NCI-H1930 (cell line): ENCODE measurements at regions not wholly inside any gene's neighbourhood (a gene's known extent, or its start where the extent isn't known, plus 50 kb on each side); places are given as distances from the start of the nearest gene placed in this dataset.
"Not testable (repeated sequence)": the region's sequence is repeated elsewhere in the genome, so short reads cannot be mapped to it uniquely, and the experiment has no call there.

ENCODE experiments used
- DNase-seq, 2 experiments: peaks; one replicate each; lab custom pipeline; 2025; lab: John Stamatoyannopoulos, UW

DNA sequence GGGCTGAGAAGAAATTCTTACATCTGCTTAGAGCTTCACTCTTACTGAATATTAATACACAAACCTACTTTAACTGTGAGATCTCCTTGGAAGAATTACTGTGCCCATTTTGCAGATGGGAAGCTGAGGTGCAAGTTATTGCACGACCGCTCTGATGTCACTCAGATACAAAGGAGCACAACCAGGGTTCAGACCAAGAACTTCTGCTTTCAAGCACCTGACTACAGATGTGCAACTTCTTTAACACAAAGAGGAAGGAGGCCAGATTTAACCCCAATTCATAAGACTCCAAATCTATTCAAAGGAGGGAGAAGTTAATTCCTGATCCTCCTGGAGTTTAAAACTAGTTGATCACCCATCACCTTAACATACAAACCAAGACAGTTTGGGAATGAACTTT is 232.6 kb downstream of the VRK1 start:
- DNase-seq, result no peak

GRCh38 chr14:97031530-97031929 is 234.3 kb downstream of the VRK1 start:
- DNase-seq, result no peak

- DNase-seq, result no peak
Measured at GRCh38 chr14:97033556-97034081, 236.4 kb downstream of the VRK1 start.

DNA sequence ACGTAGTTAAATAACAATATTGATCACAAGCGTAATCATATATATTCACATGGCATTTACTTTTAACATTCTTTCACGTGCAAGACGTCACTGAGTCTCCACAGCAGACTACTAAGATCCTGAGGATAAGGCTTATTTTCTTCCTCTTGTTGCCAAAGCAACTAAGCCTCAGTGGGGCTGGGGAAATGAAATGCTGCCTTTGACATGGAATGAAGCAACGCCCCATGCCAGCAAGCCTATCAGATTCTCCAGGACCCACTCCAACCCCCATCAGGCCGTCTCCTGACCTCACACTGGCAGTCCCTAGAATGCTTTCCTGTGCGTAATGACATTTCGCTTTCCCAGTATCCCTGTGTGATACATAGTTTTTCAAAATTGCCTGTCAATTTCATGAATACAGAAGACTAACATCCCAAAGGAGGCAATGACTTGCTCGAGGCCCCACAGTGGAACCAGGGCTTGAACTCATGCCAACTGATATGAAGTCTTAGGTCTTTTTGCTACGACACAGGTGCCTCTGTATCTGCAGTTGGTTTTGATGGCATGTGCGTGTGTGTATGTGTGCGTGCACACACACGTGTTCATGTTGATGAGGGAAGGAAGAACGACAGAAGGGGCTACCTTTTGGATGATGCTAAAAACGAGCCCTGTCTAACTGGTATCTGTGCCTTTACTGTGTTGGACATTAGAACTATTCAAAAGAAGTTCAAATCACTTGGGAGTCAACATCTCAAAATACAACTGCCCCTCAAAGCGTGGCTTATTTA is 239.1 kb downstream of the VRK1 start:
- DNase-seq, result no peak

DNA sequence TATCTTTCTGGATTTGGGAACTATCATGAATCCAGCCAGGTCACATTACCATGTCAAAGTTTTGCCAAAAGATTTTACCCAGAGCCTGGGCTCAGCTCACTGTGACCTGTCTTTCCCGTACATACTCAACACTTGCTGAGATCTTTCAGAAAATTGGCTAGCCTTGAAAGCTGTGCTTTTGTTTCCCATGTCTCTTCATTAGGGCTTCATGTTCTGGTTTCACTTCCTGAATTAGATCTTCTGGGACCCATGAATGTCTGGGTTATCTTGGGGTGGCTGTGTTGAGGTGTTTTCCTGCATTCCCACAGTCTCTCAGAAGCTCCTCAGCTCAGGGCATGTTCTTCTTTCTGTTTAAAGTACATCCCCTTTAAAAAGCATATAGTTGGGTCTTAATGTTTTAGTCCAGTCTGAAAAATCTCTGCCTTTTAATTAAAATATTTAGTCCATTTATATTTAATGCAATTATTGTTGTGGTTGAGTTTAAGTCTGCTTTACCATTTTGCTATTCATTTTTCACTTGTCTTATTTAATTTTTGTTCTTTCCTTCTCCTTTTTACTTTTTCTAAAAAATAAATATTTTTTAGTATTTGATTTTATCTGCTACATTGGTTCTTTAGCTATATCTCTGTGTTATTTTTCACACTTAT is 242.7 kb downstream of the VRK1 start:
- no peak for DNase-seq

GRCh38 chr14:97046967-97047366 is 249.8 kb downstream of the VRK1 start:
- DNase-seq, result no peak

GRCh38 chr14:97052001-97052400 is 254.8 kb downstream of the VRK1 start:
- no peak for DNase-seq

- DNase-seq, result no peak
Measured at GRCh38 chr14:97053941-97054340, 256.8 kb downstream of the VRK1 start.

GRCh38 chr14:97055355-97055754 is 258.2 kb downstream of the VRK1 start:
- no peak for DNase-seq

GRCh38 chr14:97056086-97056485 is 258.9 kb downstream of the VRK1 start:
- no peak for DNase-seq

- DNase-seq, result no peak
Measured at GRCh38 chr14:97057238-97058073, 260.3 kb downstream of the VRK1 start.

DNA sequence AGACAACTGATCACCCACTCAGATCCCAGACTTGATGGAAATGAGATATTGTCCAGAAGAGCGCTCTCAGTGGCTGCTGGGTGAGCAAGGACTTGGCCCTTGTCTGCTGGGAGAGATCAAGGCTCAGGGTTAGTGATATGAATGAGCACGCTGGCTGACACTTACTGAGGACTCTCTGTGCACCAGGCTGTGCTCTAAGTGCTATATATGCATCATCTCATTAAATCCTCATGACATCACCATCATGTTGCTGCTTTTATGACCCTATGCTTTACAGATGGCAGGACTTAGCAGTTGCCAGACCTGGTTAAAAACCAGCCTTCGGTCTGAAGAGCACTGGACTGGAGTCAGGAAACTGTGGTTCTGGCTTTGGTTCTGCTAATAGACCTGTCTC is 260.9 kb downstream of the VRK1 start:
- DNase-seq, result no peak

DNA sequence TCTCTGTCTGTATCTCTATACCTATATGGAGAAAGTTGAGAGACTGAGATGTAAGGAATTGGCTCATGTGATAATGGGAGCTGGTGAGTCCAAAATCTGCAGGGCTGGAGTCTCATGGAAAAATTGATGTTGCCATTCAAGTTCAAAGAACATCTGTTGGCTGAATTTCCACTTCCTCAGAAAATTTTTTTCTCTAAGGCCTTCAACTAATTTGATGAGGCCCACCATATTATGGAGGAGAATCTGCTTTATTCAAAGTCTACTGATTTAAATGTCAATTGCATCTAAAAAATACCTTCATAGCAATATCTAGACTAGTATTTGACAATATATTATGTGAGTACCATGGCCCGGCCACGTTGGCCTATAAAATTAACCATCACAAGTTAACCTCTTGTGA is 261.4 kb downstream of the VRK1 start:
- no peak for DNase-seq

GRCh38 chr14:97061198-97061597 is 264.0 kb downstream of the VRK1 start:
- DNase-seq, result no peak

GRCh38 chr14:97061714-97062113 is 264.5 kb downstream of the VRK1 start:
- DNase-seq, result no peak

- no peak for DNase-seq
Measured at GRCh38 chr14:97065305-97066067, 268.3 kb downstream of the VRK1 start.

DNA sequence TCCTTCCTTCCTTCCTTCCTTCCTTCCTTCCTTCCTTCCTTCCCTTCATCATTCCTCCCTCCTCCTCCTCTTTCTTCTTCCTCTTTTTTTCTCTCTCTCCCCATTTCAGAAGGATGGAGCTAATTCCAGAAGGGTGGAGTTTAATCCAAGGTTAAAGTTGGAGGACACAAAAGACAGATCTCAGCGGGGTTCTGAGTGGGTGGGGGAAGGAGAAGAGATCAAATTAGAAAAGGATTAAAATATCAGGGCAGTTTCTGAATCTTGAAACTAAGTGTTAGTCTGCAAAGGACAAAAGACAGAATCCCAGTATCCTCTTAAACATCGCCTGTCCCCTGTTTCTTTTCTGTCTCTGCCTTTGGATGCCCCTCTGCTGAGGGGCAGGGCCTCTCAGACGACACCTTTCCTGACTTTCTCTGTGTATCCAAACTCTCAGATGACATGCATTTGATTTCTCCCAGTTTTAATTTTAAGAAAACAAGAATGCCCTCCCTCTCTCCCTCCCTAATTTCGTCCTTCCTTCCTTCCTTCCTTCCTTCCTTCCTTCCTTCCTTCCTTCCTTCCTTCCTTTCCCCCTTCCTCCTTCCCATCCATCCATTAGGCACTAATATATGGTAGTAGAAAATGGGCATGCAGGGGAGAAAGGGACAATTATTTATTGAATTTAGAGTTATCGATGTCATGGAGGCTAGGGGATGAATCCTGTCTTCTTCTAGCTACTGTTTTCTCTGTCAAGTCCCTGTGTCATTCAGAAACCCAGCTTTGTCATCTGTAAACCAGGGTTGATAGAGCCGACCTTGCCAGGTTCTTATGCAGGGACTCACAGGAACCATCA is 269.1 kb downstream of the VRK1 start:
- no peak for DNase-seq

DNA sequence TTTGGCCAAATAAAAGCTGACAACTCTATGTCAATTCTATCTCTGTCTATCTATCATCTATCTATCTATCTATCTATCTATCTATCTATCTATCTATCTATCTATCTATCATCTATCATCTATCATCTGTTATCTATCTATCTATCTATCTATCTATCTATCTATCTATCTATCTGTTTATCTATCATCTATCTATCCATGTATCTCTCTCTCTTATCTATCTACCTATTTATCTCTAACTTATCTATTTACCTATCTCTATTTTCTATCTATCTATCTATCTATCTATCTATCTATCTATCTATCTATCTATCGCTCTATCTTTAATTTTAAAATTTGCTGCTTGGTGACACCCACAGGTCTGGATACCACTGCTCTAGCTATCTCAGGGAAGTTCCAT is 271.1 kb downstream of the VRK1 start:
- DNase-seq, result not testable (repeated sequence)

- no peak for DNase-seq
Measured at GRCh38 chr14:97070259-97070658, 273.1 kb downstream of the VRK1 start.

DNA sequence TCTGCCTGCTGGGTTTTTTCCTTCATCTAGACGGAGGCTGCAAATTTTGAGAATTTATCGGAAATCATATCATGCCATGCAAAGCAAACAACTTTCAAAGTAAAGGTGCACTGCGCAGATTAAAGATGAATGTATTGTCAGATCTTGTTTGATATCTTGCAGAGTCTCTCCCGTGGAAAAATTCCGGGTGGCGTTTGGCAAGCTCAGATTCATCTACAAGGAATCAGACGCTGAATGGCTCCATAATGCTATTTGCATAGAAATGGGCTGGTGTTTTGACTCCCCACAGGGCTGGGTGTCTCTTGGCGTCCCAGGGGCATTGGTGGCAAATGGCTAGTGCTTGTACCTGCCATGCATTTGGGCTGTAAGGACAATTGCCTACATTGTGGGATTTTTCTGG is 274.0 kb downstream of the VRK1 start:
- DNase-seq, result no peak

DNA sequence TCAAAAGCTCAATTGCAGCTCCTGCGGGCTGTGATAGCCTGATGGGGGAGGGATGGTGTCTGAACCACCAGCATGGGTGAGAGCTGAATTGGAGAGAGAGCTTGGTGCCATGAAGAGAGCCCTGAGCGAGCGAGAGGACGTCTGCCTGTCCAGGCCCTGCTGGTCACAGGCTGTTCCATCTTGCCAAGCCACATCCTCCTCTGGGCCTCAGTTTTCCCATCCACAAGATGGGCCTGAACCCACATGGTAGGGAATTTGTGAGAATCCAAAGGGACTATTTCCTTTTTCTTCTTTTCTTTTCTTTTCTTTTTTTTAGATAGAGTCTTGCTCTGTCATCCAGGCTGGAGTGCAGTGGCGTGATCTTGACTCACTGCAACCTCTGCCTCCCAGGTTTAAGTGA is 276.4 kb downstream of the VRK1 start:
- DNase-seq, result no peak
